ENCODE measurements at regions not wholly inside any gene's neighbourhood (a gene's known extent, or its start where the extent isn't known, plus 50 kb on each side); places are given as distances from the start of the nearest gene placed in this dataset.

DNA sequence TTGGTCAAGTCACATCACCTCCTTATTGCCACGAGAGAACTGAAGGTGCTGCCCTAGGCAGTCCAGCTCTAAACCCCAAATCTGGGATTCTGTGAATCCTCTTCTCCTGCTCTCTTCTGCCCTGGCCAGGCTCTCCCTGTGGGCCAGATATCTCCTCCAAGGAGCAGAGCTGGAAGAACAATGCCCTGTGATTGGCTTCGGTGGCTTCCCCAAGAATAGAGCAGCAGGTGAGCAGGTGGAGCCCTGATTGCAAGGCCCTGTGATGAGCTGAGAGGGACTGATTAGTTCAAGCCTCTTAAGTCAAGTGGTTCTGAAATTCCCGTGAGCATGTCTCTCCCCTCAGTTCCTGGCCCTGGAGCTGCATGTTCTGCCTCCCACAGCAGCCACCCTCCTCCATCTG is 175.3 kb upstream of the BRINP1 start:
- Histone ChIP-seq H3K4me2 (ENCODE audit: low read length, poor library complexity, severe bottlenecking) (no peak overlapping the region), H3K27ac (ENCODE audit: low read length, poor library complexity, severe bottlenecking) (no peak overlapping the region), H2BK5ac (ENCODE audit: low read depth, low read length, poor library complexity, severe bottlenecking) (no peak overlapping the region), H3K23ac (ENCODE audit: low read length in 2 of 2) (no peak overlapping the region), H3K9ac (ENCODE audit: low read length) (no peak overlapping the region), H3K4ac (ENCODE audit: low read depth in 1 of 2, low read length in 2 of 2) (no peak overlapping the region), H3K9me3 (ENCODE audit: control insufficient read depth, low read length) (no peaks in the 10 kb centered on the region), H2BK15ac (ENCODE audit: low read depth, poor library complexity, severe bottlenecking) (no peak overlapping the region), H3K14ac (ENCODE audit: low read length in 2 of 2) (no peak overlapping the region), H2BK12ac (ENCODE audit: low read length in 2 of 2) (no peak overlapping the region), H2AK5ac (ENCODE audit: low read length, severe bottlenecking) (no peak overlapping the region), H2BK120ac (ENCODE audit: low read depth, low read length) (no peak overlapping the region), H4K91ac (ENCODE audit: low read length) (no peak overlapping the region), H3K27me3 (ENCODE audit: control insufficient read depth in 1 of 2, insufficient read depth in 1 of 2, low read length in 2 of 2) (no peaks in the 10 kb centered on the region), H3K36me3 (ENCODE audit: control insufficient read depth in 1 of 2, insufficient read depth in 2 of 2, low read depth in 1 of 2, low read length in 2 of 2) (no peaks in the 10 kb centered on the region), H3K4me1 (ENCODE audit: control insufficient read depth, insufficient read depth, low read depth, low read length) (no peaks in the 10 kb centered on the region), H4K8ac (ENCODE audit: low read length) (no peak overlapping the region), H3K4me3 (ENCODE audit: insufficient read depth in 1 of 2, low read depth in 1 of 2, low read length in 2 of 2) (no peak overlapping the region), H3K18ac (ENCODE audit: low read depth in 1 of 2, low read length in 2 of 2) (no peak overlapping the region), H3K79me1 (replicated peaks; ENCODE audit: low read length, poor library complexity, severe bottlenecking) (no peaks in the 10 kb centered on the region), H2AFZ (ENCODE audit: low read depth, low read length) (no peak overlapping the region)
- WGBS: 81% methylated on average over 2 of the region's 3 CpGs
- no peak for DNase-seq

DNA sequence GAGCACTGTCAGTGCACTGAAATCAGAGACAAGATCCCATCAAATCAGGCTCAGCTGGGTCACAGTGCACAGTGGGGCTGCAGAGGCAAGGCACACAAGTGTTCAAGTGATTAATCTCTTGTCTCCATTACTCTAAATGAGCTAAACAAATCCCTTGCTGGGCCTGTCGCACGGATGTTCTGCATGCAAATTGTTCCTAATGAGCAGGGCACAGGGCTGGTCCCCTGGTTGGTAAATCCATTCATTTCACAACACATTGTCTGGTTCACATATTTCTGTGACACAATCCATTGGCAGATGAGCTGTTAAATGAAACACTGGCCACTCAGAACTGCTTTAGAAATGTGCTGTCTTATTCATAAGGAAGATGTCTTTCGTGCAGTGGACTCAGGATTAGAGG is 167.9 kb upstream of the BRINP1 start:
- H3K27ac ChIP-seq (ENCODE audit: low read length, poor library complexity, severe bottlenecking): no peak overlapping the region
- no peak overlapping the region for H3K4me2 ChIP-seq (ENCODE audit: low read length, poor library complexity, severe bottlenecking)
- no peaks in the 10 kb centered on the region for H3K9me3 ChIP-seq (ENCODE audit: control insufficient read depth, low read length)
- H4K91ac ChIP-seq (ENCODE audit: low read length): no peak overlapping the region
- no peak overlapping the region for H4K8ac ChIP-seq (ENCODE audit: low read length)
- H3K4ac ChIP-seq (ENCODE audit: low read depth in 1 of 2, low read length in 2 of 2): no peak overlapping the region
- no peaks in the 10 kb centered on the region for H3K4me1 ChIP-seq (ENCODE audit: control insufficient read depth, insufficient read depth, low read depth, low read length)
- no peak overlapping the region for H2BK15ac ChIP-seq (ENCODE audit: low read depth, poor library complexity, severe bottlenecking)
- H2AK5ac ChIP-seq (ENCODE audit: low read length, severe bottlenecking): no peak overlapping the region
- H2AFZ ChIP-seq (ENCODE audit: low read depth, low read length): no peak overlapping the region
- no peak overlapping the region for H3K14ac ChIP-seq (ENCODE audit: low read length in 2 of 2)
- no peaks in the 10 kb centered on the region for H3K36me3 ChIP-seq (ENCODE audit: control insufficient read depth in 1 of 2, insufficient read depth in 2 of 2, low read depth in 1 of 2, low read length in 2 of 2)
- no peak overlapping the region for H3K18ac ChIP-seq (ENCODE audit: low read depth in 1 of 2, low read length in 2 of 2)
- no peak for DNase-seq
- H3K9ac ChIP-seq (ENCODE audit: low read length): no peak overlapping the region
- 86% methylated on average over 1 of the region's 3 CpGs for WGBS
- no peak overlapping the region for H3K4me3 ChIP-seq (ENCODE audit: insufficient read depth in 1 of 2, low read depth in 1 of 2, low read length in 2 of 2)
- no peaks in the 10 kb centered on the region for H3K79me1 ChIP-seq (replicated peaks; ENCODE audit: low read length, poor library complexity, severe bottlenecking)
- H3K23ac ChIP-seq (ENCODE audit: low read length in 2 of 2): no peak overlapping the region
- H2BK12ac ChIP-seq (ENCODE audit: low read length in 2 of 2): no peak overlapping the region
- no peak overlapping the region for H2BK120ac ChIP-seq (ENCODE audit: low read depth, low read length)
- H3K27me3 ChIP-seq (ENCODE audit: control insufficient read depth in 1 of 2, insufficient read depth in 1 of 2, low read length in 2 of 2): no peaks in the 10 kb centered on the region
- no peak overlapping the region for H2BK5ac ChIP-seq (ENCODE audit: low read depth, low read length, poor library complexity, severe bottlenecking)

DNA sequence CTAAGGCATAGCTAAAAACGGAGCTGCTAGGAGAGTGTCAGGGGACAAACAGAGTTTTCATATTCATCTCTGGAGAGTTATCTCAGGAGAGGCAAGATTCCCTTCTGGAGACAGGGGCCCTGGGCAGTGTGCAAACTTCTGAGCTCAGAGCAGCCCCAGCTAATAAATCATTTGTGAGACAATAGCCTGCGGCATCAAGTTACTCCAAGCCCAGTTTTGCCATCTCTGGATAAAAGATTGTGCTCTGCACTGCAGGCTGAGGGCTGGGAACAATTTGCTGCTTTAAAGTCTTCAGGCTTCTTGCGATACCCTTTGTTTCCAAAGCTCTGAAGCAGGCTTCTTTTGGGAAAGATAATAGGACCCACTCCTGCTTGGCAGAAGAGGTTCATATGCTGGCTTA is 164.3 kb upstream of the BRINP1 start:
- no peaks in the 10 kb centered on the region for H3K4me1 ChIP-seq (ENCODE audit: control insufficient read depth, insufficient read depth, low read depth, low read length)
- no peak overlapping the region for H2BK12ac ChIP-seq (ENCODE audit: low read length in 2 of 2)
- 53% methylated on average over 3 of the region's 3 CpGs for WGBS
- DNase-seq: no peak
- H4K8ac ChIP-seq (ENCODE audit: low read length): no peak overlapping the region
- H3K27ac ChIP-seq (ENCODE audit: low read length, poor library complexity, severe bottlenecking): no peak overlapping the region
- no peak overlapping the region for H3K14ac ChIP-seq (ENCODE audit: low read length in 2 of 2)
- H3K79me1 ChIP-seq (replicated peaks; ENCODE audit: low read length, poor library complexity, severe bottlenecking): no peaks in the 10 kb centered on the region
- no peak overlapping the region for H2AFZ ChIP-seq (ENCODE audit: low read depth, low read length)
- no peaks in the 10 kb centered on the region for H3K9me3 ChIP-seq (ENCODE audit: control insufficient read depth, low read length)
- no peak overlapping the region for H3K4me2 ChIP-seq (ENCODE audit: low read length, poor library complexity, severe bottlenecking)
- H3K18ac ChIP-seq (ENCODE audit: low read depth in 1 of 2, low read length in 2 of 2): no peak overlapping the region
- H3K27me3 ChIP-seq (ENCODE audit: control insufficient read depth in 1 of 2, insufficient read depth in 1 of 2, low read length in 2 of 2): peaks cover 0 to 6% of the 10 kb centered on the region in 2 experiments
- H3K9ac ChIP-seq (ENCODE audit: low read length): no peak overlapping the region
- no peak overlapping the region for H2BK5ac ChIP-seq (ENCODE audit: low read depth, low read length, poor library complexity, severe bottlenecking)
- H4K91ac ChIP-seq (ENCODE audit: low read length): no peak overlapping the region
- no peaks in the 10 kb centered on the region for H3K36me3 ChIP-seq (ENCODE audit: control insufficient read depth in 1 of 2, insufficient read depth in 2 of 2, low read depth in 1 of 2, low read length in 2 of 2)
- no peak overlapping the region for H3K23ac ChIP-seq (ENCODE audit: low read length in 2 of 2)
- no peak overlapping the region for H2BK15ac ChIP-seq (ENCODE audit: low read depth, poor library complexity, severe bottlenecking)
- H2BK120ac ChIP-seq (ENCODE audit: low read depth, low read length): no peak overlapping the region
- H2AK5ac ChIP-seq (ENCODE audit: low read length, severe bottlenecking): no peak overlapping the region
- no peak overlapping the region for H3K4me3 ChIP-seq (ENCODE audit: insufficient read depth in 1 of 2, low read depth in 1 of 2, low read length in 2 of 2)
- no peak overlapping the region for H3K4ac ChIP-seq (ENCODE audit: low read depth in 1 of 2, low read length in 2 of 2)

DNA sequence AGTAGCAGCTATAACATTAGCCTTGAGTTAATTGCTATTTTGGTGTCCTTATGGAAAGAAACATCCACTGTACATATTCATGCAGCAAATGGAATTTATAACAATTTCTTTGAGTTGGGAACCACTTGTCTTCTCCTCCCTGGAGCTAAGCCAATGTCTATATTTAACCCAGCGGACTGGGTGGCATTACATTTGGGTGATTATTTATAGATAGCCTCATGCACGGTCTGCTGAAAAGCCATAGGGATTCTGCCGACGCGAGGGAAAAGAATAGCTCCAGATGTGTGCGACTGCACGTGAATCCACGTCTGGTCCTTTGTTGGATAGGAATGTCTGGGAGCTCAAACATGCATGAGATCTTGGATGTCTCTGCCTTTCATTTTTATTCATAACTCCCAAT is 157.5 kb upstream of the BRINP1 start:
- no peaks in the 10 kb centered on the region for H3K79me1 ChIP-seq (replicated peaks; ENCODE audit: low read length, poor library complexity, severe bottlenecking)
- no peak overlapping the region for H2AK5ac ChIP-seq (ENCODE audit: low read length, severe bottlenecking)
- no peaks in the 10 kb centered on the region for H3K36me3 ChIP-seq (ENCODE audit: control insufficient read depth in 1 of 2, insufficient read depth in 2 of 2, low read depth in 1 of 2, low read length in 2 of 2)
- no peak overlapping the region for H3K9ac ChIP-seq (ENCODE audit: low read length)
- peaks cover 3% of the 10 kb centered on the region for H3K9me3 ChIP-seq (ENCODE audit: control insufficient read depth, low read length)
- H3K23ac ChIP-seq (ENCODE audit: low read length in 2 of 2): no peak overlapping the region
- H4K91ac ChIP-seq (ENCODE audit: low read length): no peak overlapping the region
- no peak overlapping the region for H3K4ac ChIP-seq (ENCODE audit: low read depth in 1 of 2, low read length in 2 of 2)
- H3K27ac ChIP-seq (ENCODE audit: low read length, poor library complexity, severe bottlenecking): no peak overlapping the region
- H3K4me1 ChIP-seq (ENCODE audit: control insufficient read depth, insufficient read depth, low read depth, low read length): no peaks in the 10 kb centered on the region
- peaks cover 0 to 11% of the 10 kb centered on the region in 2 experiments for H3K27me3 ChIP-seq (ENCODE audit: control insufficient read depth in 1 of 2, insufficient read depth in 1 of 2, low read length in 2 of 2)
- DNase-seq: no peak
- no peak overlapping the region for H2BK5ac ChIP-seq (ENCODE audit: low read depth, low read length, poor library complexity, severe bottlenecking)
- no peak overlapping the region for H2AFZ ChIP-seq (ENCODE audit: low read depth, low read length)
- H2BK120ac ChIP-seq (ENCODE audit: low read depth, low read length): no peak overlapping the region
- H4K8ac ChIP-seq (ENCODE audit: low read length): no peak overlapping the region
- no peak overlapping the region for H3K18ac ChIP-seq (ENCODE audit: low read depth in 1 of 2, low read length in 2 of 2)
- H3K4me2 ChIP-seq (ENCODE audit: low read length, poor library complexity, severe bottlenecking): no peak overlapping the region
- H3K14ac ChIP-seq (ENCODE audit: low read length in 2 of 2): no peak overlapping the region
- 86% methylated on average over 8 of the region's 8 CpGs for WGBS
- no peak overlapping the region for H3K4me3 ChIP-seq (ENCODE audit: insufficient read depth in 1 of 2, low read depth in 1 of 2, low read length in 2 of 2)
- H2BK12ac ChIP-seq (ENCODE audit: low read length in 2 of 2): no peak overlapping the region
- no peak overlapping the region for H2BK15ac ChIP-seq (ENCODE audit: low read depth, poor library complexity, severe bottlenecking)

All from mesenchymal stem cell (in vitro differentiated cells and primary cell).